ENCODE measurements at regions not wholly inside any gene's neighbourhood (a gene's known extent, or its start where the extent isn't known, plus 50 kb on each side); places are given as distances from the start of the nearest gene placed in this dataset.

GRCh38 chr10:65846949-65847348 is 1078.9 kb upstream of the LRRTM3 start:
- TF ChIP-seq ISL1 (CRISPR knock-in tag; IDR thresholded peaks at IDR 0.05) (no peak), ZFP3 (CRISPR knock-in tag; IDR thresholded peaks at IDR 0.05) (no peak), SNAI2 (CRISPR knock-in tag; IDR thresholded peaks at IDR 0.05) (no peak), CSDC2 (CRISPR knock-in tag; IDR thresholded peaks at IDR 0.05) (no peak), OSR1 (CRISPR knock-in tag; IDR thresholded peaks at IDR 0.05) (no peak), POU6F1 (CRISPR knock-in tag; IDR thresholded peaks at IDR 0.05; ENCODE audit: borderline replicate concordance, low read depth) (no peak)
- TF ChIP-seq, protein P1, sequence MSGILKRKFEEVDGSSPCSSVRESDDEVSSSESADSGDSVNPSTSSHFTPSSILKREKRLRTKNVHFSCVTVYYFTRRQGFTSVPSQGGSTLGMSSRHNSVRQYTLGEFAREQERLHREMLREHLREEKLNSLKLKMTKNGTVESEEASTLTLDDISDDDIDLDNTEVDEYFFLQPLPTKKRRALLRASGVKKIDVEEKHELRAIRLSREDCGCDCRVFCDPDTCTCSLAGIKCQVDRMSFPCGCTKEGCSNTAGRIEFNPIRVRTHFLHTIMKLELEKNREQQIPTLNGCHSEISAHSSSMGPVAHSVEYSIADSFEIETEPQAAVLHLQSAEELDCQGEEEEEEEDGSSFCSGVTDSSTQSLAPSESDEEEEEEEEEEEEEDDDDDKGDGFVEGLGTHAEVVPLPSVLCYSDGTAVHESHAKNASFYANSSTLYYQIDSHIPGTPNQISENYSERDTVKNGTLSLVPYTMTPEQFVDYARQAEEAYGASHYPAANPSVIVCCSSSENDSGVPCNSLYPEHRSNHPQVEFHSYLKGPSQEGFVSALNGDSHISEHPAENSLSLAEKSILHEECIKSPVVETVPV (CRISPR knock-in tag; IDR thresholded peaks at IDR 0.05) = no peak
- ATAC-seq = no peak

DNA sequence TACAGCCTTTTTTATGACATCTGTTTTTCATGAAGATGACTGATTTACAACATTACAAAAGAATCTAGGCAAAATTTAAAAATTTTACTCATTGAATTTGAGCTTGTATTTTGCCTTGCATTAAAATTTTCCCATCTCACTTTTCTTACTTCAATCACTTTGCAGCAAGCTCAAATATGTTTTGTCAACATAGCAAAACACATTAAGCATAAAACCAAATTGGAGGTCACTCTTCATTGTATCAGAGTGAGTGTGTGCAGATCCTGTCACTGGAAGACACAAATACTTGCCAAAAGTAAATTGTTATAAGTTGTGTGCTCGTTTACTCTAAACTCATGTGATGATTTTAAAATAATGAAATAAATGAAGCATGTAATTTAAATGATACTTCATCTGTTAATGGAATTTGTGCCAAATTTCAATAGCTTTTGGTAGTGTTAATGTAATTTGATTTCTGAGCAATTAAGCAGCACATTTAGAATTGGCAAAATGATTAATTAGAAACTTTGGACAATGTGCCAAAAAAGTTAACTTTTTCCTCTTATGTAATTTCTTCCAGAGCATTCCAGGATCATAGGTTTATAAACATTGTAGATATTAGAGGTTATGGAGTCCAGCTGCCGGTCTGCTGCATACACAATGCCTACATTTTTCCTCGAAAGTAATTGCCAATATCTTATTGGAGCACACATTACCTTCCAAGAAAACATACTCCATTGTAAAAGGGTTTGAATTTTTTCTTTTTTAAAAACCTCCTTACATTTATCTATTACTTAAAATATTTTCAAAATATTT is 1078.2 kb upstream of the LRRTM3 start:
- ATAC-seq = no peak
- TF ChIP-seq, protein P2, sequence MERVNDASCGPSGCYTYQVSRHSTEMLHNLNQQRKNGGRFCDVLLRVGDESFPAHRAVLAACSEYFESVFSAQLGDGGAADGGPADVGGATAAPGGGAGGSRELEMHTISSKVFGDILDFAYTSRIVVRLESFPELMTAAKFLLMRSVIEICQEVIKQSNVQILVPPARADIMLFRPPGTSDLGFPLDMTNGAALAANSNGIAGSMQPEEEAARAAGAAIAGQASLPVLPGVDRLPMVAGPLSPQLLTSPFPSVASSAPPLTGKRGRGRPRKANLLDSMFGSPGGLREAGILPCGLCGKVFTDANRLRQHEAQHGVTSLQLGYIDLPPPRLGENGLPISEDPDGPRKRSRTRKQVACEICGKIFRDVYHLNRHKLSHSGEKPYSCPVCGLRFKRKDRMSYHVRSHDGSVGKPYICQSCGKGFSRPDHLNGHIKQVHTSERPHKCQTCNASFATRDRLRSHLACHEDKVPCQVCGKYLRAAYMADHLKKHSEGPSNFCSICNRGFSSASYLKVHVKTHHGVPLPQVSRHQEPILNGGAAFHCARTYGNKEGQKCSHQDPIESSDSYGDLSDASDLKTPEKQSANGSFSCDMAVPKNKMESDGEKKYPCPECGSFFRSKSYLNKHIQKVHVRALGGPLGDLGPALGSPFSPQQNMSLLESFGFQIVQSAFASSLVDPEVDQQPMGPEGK (CRISPR knock-in tag; IDR thresholded peaks at IDR 0.05; ENCODE audit: borderline replicate concordance) = no peak
- TF ChIP-seq, protein P3, sequence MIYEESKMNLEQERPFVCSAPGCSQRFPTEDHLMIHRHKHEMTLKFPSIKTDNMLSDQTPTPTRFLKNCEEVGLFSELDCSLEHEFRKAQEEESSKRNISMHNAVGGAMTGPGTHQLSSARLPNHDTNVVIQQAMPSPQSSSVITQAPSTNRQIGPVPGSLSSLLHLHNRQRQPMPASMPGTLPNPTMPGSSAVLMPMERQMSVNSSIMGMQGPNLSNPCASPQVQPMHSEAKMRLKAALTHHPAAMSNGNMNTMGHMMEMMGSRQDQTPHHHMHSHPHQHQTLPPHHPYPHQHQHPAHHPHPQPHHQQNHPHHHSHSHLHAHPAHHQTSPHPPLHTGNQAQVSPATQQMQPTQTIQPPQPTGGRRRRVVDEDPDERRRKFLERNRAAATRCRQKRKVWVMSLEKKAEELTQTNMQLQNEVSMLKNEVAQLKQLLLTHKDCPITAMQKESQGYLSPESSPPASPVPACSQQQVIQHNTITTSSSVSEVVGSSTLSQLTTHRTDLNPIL (CRISPR knock-in tag; IDR thresholded peaks at IDR 0.05; ENCODE audit: low read depth) = no peak
- TF ChIP-seq ZNF70 (CRISPR knock-in tag; IDR thresholded peaks at IDR 0.05) (no peak), TCF4 (CRISPR knock-in tag; IDR thresholded peaks at IDR 0.05; ENCODE audit: borderline replicate concordance) (no peak), TSHZ2 (CRISPR knock-in tag; IDR thresholded peaks at IDR 0.05) (no peak), ESRRG (CRISPR knock-in tag; IDR thresholded peaks at IDR 0.05) (no peak), GLIS3 (CRISPR knock-in tag; IDR thresholded peaks at IDR 0.05) (no peak), SNAI2 (CRISPR knock-in tag; IDR thresholded peaks at IDR 0.05) (no peak), CSDC2 (CRISPR knock-in tag; IDR thresholded peaks at IDR 0.05) (no peak), ZFP30 (CRISPR knock-in tag; IDR thresholded peaks at IDR 0.05) (no peak), RARB (CRISPR knock-in tag; IDR thresholded peaks at IDR 0.05) (no peak), ZNF8 (CRISPR knock-in tag; IDR thresholded peaks at IDR 0.05) (no peak)
- TF ChIP-seq, protein P1 (CRISPR knock-in tag; IDR thresholded peaks at IDR 0.05) = no peak

DNA sequence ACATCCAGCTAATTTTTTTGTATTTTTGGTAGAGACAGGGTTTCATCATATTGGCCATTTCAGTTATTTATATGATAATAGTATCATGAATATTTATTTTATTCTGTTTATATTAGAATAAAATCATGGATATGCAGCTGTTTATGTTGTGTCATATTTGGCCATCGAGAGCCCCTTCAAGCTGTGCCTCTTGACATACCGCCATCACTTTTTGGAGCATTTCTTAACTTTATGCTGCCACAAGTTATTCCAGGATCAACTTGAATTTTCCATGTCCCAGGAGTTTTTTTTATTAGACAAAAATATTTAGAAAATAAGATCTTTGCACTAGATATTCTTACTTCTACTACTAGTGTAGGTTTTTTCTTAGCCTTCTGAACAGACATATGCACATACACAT is 1067.0 kb upstream of the LRRTM3 start:
- TF ChIP-seq ESRRG (CRISPR knock-in tag; IDR thresholded peaks at IDR 0.05) = no peak
- no peak for TF ChIP-seq ZNF565 (CRISPR knock-in tag; conservative IDR thresholded peaks at IDR 0.05; ENCODE audit: low read depth)
- no peak for ATAC-seq
